ENCODE measurements at regions not wholly inside any gene's neighbourhood (a gene's known extent, or its start where the extent isn't known, plus 50 kb on each side); places are given as distances from the start of the nearest gene placed in this dataset.
"Not testable (repeated sequence)": the region's sequence is repeated elsewhere in the genome, so short reads cannot be mapped to it uniquely, and the experiment has no call there.

DNA sequence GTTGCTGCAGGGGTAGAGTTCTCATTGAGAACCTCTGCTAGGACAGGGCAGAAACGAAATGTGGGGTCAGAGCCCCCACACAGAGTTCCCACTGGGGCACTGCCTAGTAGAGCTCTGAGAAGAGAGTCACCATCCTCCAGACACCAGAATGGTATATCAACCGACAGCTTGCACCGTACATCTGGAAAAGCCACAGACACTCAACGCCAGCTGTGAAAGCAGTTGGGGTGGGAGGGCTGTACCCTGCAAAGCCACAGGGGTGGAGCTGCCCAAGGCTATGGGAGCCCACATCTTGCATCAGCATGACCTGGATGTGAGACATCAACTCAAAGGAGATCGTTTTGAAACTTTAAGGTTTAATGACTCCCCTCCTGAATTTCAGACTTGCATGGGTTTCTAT is 284.0 kb upstream of the DEPDC1 start:
- DNase-seq (ENCODE audit: low spot score), result no peak

DNA sequence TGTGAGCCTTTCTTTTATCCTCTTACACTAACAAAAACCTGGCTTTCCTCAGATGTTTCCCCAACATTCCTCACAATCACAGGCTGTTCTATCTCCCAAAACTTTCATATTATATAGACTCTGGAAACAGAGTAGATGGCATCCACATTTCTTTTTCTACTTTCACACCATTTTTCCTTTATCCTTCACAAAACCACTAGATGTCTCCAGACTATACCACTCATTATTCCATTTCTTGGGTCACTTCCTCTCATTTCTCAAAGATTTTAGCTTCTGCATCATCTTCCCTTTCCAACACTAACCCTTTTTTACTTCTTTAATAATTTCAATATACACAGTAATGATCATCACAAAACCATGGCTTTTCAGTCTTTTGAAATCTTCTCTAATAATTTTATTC is 286.0 kb upstream of the DEPDC1 start:
- no peak for DNase-seq (ENCODE audit: low spot score)

DNA sequence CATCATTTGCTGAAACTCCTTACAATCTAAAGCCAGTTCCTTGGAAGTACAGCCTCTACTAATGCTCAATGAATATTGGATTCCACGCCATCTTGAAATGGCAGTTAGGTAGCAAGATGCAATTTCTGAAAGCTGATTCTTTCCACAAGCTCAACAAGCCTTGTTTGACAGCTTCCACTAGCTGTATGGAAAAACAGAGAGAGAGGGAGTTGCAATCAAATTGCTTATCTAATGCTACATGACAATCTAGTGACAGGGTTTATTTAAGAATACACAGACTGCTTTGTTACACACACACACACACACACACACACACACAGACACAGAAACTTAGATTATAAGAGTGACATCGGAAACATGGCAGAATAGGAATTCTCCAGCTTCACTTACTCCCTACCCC is 288.4 kb upstream of the DEPDC1 start:
- DNase-seq (ENCODE audit: low spot score), result no peak

DNA sequence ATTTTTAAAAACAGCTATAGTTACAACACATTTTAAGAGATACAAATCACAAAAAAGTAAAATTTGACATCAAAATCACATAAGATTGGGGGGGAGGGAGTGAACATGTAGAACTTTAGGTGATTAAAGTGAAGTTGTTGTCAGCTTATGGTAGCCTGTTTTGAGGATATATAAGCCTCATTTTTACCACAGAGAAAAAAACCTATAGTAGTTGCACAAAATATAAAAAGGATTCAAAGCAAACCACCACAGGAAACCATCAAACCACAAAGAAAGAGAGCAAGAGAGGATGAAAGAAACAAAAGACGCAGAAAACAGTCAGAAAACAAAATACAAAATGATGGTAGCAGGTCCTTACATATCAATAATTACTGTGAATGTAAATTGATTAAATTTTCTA is 291.9 kb upstream of the DEPDC1 start:
- no peak for DNase-seq (ENCODE audit: low spot score)

DNA sequence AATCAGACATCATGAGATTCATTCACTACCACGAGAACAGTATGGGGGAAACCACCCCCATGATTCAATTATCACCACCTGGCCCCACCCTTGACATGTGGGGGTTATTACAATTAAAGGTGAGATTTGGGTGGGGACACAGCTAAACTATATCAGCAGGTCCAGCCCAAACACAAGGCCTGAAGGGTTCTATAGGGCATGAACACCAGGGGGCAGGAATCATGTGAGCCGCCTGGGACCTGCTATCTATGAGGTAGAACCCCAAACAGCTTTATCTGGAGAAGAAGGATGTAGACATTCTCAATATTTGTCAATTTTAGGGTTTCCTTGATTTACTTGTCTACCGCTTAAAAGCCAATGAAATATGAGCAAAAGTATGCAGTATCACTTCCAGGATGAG is 294.9 kb upstream of the DEPDC1 start:
- DNase-seq (ENCODE audit: low spot score), result peak; percentile 17

DNA sequence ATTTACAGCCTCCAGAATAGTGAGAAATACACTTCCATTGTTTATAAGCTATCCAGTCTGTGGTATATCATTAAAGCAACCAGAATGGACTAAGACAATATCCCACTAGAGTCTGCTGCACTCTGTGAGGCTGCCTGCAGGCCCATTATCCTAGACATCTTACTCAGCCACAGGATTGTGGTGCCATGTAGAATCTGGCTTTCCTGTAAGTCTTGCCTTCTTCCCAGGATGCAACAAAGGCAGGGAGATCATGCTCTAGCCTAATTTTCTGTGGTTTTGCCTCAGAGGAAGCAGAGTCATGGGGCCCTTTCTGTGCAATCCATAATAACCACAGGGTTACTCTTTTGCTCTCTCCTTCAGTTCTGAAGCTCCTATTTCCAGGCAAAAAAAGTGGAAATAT is 299.1 kb upstream of the DEPDC1 start:
- DNase-seq (ENCODE audit: low spot score), result no peak

DNA sequence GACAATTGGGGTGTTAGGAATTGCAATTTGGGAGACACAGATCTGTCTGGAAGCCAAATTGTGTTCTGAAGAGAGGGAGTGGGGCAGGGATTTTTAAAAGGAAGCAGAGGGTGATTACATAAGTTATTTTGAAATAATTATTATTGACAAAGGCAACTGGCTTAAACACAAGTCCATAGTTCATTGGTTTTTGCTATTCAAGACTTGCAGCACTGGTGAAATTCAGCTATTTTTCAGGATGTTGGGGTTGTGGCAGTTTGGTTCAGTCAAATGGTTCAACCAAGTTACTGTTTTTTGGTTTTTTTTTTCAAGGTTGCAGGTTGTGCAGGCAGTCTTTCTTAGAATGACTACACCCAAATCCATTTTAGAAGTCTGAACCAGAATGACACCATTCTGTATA is 300.0 kb upstream of the DEPDC1 start:
- no peak for DNase-seq (ENCODE audit: low spot score)

DNA sequence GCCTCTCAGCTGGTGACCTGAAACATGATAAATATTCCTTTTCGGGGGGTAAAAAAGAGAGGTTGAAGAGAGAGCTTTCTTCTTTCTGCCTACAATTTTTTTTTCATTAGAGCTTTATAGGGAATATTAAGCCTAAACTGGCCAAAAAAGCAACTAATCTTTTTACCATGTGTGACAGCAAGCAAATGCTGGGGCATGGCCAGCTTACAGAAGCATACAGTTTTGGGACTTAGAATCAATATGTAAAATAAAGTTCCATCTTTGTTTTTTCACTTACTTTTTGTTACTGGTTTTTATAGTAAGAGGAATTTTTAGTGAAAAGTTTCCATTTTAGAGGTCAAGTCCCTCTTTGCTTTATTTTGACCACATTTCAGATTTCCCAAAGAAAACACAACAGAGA is 301.2 kb upstream of the DEPDC1 start:
- no peak for DNase-seq (ENCODE audit: low spot score)

DNA sequence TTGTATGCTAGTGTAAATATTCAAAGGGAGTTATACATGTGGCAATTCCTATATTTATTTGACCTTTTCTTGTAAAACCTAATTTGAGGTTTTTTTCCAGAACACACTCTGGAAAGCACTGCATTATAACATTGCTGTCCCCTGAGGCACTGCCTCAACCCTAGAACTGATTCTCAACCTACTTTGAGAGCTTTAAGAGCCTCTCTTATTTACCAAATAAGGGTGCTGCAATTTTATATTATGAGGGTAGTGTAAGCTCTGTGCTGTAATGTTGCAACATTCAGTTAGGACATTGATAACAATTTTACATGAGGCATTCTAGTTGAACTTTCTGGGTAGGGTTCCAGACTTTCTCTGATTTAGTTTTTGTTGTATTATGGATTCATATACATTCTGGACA is 302.2 kb upstream of the DEPDC1 start:
- DNase-seq (ENCODE audit: low spot score), result no peak

DNA sequence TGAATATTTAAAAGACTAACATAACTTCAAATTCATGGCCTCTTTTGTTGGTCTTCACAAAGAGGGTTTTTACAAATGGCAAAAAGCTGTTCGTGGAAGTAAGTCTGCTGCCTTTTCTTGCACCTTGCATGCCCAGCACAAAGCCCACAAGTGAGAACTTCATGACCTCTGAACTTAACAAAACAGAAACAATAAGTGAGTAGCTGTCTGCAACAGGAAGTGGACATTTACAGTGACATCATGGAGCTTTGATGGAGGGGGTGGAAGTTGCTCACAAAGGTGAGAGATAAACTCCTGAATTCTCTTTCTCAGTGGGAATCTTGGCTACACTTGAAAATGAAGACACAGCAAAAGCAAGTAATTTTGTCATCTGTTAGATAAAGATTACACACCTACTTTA is 303.3 kb upstream of the DEPDC1 start:
- DNase-seq (ENCODE audit: low spot score), result no peak

DNA sequence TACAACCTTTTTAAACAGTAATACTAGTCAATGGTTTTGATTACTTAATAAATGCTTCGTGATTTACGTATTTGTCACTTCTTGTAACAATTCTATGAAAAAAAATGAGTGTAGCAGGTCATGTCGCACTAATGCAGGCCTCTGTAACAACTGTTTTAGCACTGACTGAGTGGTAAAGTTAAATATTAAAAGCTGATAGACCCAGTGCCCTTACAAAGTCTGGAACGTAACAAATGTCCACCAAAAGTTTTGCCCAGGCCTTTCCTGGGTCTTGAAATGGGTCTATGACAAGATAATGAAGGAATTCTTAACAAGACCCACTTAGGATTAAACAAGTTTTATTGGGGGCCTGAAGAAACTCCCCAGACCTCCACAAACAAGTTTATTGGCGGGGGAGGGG is 304.6 kb upstream of the DEPDC1 start:
- DNase-seq (ENCODE audit: low spot score), result no peak

DNA sequence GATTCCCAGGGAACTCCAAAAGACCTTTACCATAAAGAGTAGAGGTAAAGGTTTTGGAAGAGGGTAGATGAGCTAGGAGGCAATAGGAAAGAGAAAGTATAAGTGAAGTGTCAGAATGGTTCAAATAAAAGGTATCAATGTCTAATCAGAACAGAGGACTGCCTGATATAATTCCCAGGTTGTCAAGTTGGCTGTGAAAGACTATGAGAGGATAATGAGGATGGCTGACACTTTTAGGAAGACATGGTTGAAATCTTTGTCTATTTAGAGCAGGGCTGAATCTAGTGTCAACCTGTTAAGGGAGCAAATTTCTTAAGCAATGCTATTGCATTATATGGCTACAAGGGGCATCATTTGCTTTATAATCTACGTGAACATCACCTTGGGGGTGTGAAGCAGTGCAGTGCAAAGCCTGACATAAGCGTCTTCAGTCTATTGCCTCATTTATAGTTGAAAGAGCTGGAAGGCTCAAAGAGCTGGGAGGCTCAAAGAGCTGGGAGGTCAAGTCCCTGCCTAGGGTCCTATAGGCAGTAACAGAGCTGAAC is 308.3 kb upstream of the DEPDC1 start:
- no peak for DNase-seq (ENCODE audit: low spot score)

DNA sequence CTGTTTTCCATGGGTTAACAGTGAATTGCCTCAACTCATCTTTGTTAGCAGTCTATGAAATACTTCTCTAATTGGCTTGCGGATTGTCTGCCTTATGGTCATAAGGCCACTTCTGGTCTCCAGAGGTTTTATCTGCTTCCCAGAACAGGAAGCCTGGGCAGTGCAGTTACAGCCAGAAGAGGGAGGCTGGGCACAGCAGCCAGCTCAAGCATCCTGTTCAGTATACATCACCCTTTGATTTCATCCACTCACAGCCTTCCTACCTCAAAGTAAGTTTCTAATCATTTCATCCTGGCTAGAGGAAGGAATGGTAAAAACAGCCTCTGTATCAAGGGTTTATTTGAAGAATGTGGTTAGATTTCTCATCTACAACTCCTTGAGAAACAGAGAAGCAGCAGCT is 311.5 kb upstream of the DEPDC1 start:
- peak; percentile 6 for DNase-seq (ENCODE audit: low spot score)

DNA sequence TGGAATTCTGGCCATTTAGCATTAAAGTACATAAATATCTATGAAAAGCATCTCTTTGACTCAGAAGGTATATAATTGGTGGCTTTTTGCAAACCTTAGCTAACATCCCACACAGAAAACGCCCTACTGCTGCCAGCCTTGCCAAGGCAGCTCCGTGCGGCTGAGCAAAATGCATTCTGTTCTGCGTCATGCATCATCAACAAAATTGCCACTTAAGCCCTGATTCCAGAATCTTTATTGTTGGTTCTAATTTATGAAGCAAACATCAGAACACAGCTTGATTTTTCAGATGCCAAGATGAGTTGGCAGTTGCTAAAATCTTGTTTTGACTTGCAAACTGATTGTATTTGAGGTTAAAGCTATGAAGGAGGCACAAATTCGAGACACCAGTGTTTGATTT is 314.9 kb upstream of the DEPDC1 start:
- no peak for DNase-seq (ENCODE audit: low spot score)

DNA sequence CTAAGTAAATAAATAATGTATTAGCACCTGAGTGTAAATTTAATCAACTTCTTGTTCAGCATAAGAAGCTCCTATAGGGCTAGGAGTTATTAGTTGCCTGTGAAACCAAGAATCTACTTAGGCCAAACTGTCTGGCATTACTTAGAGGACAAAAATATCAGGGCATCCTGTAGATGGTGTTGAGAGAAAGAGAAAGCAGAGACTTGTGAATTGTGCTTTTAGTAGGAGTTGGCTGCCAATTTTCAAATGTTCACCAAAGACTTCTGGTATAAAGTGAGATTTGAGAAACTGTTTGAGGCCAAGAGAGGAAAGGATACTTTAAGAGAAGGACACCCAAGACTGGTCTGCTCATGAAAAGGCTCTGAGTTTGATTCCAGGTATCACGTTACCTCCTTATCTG is 315.5 kb upstream of the DEPDC1 start:
- DNase-seq (ENCODE audit: low spot score), result no peak

DNA sequence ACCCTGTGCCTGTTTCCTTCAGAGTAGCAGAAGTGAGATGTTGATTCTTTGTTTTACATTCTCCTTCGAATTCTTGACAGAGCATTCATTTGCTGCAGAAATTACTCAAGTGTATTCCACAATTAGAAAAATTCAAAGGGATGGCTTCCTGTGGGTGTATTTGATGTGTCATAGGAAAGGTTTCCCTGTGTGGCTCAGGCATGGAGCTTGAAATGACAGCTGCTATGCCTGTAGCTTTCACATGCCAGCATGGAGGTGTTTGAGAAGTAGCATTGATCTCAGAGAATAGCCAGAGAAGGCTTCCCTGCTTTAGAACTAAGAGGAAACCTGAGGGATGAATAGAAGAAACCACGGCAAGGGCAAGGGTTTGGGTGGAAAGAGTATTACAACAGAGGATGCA is 317.2 kb upstream of the DEPDC1 start:
- DNase-seq (ENCODE audit: low spot score), result no peak

DNA sequence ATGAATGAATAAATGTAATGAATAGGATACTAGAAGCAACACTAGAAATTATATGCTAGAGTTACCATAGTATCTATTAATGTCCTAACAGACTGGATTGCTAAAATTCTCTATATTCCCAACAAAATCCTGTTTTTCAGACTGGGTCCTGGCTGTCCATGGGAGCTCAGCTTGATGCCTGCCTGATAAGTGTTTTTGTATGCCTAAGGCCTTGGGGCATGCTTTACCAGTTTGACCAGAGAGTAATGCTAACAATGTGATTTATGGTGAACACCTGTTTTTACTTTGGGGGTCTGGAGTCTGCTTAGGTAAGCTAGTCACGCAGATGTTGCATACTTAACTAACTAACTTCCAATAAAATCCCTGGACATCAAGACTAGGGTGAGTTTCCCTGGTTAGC is 318.8 kb upstream of the DEPDC1 start:
- no peak for DNase-seq (ENCODE audit: low spot score)

DNA sequence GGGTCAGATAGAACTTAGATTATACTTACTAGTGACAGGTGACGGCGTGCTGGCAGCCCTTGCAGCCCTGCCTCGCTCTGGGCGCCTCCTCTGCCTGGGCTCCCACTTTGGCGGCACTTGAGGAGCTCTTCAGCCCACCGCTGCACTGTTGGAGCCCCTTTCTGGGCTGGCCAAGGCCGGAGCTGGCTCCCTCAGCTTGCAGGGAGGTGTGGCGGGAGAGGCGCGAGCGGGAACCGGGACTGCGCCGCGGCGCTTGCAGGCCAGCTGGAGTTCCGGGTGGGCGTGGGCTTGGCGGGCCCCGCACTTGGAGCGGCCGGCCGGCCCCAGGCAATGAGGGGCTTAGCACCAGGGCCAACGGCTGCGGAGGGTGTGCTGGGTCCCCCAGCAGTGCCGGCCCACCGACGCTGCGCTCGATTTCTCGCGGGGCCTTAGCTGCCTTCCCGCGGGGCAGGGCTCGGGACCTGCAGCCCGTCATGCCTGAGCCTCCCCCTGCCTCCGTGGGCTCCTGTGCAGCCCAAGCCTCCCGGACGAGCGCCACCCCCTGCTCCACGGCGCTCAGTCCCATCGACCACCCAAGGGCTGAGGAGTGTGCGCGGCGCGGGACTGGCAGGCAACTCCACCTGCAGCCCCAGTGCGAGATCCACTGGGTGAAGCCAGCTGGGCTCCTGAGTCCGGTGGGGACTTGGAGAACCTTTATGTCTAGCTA is 320.8 kb upstream of the DEPDC1 start:
- not testable (repeated sequence) for DNase-seq (ENCODE audit: low spot score)

DNA sequence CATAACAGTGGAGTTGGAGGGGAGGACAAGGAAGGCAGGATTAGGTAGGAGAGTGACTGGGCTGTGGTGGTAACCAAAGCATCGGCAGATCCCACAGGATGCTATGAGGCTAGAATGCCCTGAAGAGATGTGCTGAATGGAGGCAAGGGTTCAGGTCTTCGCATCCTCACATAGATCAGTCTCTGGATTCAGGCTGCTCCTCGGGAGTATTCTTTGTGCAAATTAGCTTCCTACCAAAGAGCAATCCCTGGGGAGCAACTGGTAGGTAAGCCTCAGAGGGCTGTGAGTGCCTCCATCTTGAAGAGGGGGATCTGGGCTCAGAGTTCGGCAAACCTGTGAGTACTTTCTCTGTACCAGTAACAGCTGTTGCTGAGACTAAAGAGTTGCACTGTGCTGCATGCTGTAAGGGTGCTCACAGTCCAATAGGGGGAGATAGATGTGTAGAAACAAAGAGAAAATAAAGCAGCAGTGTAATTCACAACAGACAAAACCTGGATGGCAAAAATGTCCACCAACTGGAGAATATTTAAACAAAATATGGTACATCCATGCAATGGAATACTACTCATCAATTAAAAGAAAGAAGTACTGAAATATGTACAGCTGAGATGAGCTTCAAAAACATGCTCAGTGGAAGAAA is 322.4 kb upstream of the DEPDC1 start:
- DNase-seq (ENCODE audit: low spot score), result peak; percentile 35

DNA sequence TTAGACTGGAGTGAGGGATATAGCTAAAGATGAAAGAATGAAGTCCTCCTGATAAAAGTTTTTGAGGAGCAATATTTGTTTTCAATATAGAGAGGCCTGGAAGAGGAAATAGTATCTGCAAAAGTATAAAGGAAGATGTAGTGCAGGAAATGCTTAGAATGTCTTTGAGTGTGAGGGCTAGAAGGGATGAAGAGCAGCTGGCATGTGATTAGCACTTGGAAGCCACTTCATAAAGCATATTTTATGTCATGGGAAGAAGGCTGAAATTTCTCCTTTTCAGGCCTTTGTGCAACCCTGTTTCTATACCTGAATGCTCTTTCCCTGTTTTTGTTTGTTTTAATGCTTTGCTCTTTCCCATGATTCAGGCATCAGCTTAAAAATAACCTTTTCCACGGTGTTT is 323.3 kb upstream of the DEPDC1 start:
- DNase-seq (ENCODE audit: low spot score), result no peak

DNA sequence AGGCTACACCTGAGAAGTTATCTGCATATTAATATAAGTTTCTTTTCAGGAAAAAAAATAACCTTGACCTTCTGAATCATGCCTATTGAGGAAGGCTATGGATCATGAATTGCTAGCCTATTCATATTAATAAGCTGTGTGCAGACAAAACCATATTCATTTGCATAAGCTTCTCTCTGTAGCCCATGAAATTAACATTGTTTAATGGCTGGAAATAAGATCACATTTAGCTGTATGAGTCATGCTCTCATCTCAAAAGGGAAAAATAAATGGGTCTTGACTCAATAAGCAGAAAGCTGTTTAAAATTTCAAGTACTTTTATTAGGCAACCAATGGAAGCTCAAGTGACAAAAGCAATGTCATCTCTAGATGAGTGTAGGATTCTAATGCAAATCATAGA is 330.0 kb upstream of the DEPDC1 start:
- no peak for DNase-seq (ENCODE audit: low spot score)

DNA sequence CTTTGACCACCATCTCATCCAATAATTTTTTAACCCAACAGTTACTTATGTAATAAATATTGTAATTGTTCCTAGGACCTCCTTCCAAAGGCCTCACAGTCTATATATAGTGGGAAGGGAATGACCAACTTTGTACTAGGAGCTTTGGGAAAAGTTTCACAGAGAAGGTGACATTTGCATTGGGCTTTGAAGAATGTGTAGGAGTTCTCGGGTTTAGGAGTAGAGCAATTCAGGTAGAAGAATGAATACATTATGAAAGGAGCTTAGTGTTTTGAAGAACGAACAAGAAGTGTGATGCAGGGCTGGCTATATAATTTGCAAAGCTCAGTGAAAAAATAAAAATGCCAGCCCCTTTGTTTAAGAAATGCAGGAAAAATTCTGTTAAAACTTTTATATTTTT is 330.4 kb upstream of the DEPDC1 start:
- DNase-seq (ENCODE audit: low spot score), result no peak

DNA sequence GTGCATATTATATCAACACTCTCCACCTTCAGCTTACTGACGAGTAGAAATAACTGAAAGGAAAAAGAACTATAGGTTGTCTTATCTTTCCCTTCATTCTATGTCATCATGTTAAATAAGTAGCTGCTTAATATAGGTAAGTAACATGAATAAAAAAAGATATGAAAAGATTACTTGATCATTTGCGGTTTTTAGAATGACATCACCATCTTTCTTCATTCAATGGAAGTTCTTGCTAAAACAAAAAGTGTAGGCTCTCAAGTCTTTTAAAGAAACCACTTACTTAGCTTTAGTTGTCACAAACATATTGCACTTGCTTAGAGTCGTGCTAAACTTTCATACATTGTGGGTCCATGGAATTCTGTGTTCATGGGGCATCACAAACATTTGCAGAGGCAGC is 331.1 kb upstream of the DEPDC1 start:
- DNase-seq (ENCODE audit: low spot score), result no peak

DNA sequence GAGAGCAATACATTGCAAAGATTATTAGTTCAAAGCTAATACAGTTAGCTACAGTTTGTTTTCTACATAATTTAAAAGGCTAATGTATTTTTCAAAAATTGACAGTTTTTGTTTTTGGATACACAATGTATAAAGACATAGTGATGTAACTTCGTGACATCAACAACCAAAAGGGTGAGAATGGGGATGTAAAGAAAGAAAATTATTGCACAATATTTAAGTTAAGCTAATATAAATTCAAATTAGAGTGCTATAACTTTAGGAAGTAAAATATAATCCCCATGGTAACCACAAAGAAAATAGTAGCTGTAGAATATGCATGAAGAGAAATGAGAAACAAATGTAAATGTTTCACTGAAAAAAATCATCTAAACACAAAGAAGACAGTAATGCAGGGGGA is 334.4 kb upstream of the DEPDC1 start:
- DNase-seq (ENCODE audit: low spot score), result no peak

Measured in iPS-NIHi11 (cell line).